GM19438 (cell line): ENCODE measurements at regions not wholly inside any gene's neighbourhood (a gene's known extent, or its start where the extent isn't known, plus 50 kb on each side); places are given as distances from the start of the nearest gene placed in this dataset.

Experiments used
- ATAC-seq: cut with Tn5 transposase; IDR thresholded peaks from one replicate; pipeline ENCODE4 v1.9.1; 2021; ENCODE audit warnings: low read depth; ENCODE audit not compliant: unreplicated experiment

- ATAC-seq = no peak
Measured at GRCh38 chr16:86710602-86710950, 132.2 kb downstream of the FOXL1 start.

- ATAC-seq = no peak
Measured at GRCh38 chr16:86712158-86713009, 134.0 kb downstream of the FOXL1 start.

- no peak for ATAC-seq
Measured at GRCh38 chr16:86713021-86713631, 134.8 kb downstream of the FOXL1 start.

GRCh38 chr16:86714166-86714565 is 135.8 kb downstream of the FOXL1 start:
- ATAC-seq = no peak

GRCh38 chr16:86716649-86717048 is 138.3 kb downstream of the FOXL1 start:
- no peak for ATAC-seq

GRCh38 chr16:86718118-86718517 is 139.8 kb downstream of the FOXL1 start:
- ATAC-seq = no peak

GRCh38 chr16:86722970-86723369 is 144.6 kb downstream of the FOXL1 start:
- ATAC-seq = no peak

GRCh38 chr16:86723689-86724088 is 145.3 kb downstream of the FOXL1 start:
- ATAC-seq = no peak

GRCh38 chr16:86725401-86725800 is 147.1 kb downstream of the FOXL1 start:
- no peak for ATAC-seq

- ATAC-seq = no peak
Measured at GRCh38 chr16:86726340-86726739, 148.0 kb downstream of the FOXL1 start.

- ATAC-seq = no peak
Measured at GRCh38 chr16:86727131-86727530, 148.8 kb downstream of the FOXL1 start.

GRCh38 chr16:86727632-86728031 is 149.3 kb downstream of the FOXL1 start:
- ATAC-seq = no peak

GRCh38 chr16:86729686-86730085 is 151.3 kb downstream of the FOXL1 start:
- no peak for ATAC-seq

- no peak for ATAC-seq
Measured at GRCh38 chr16:86730086-86730485, 151.7 kb downstream of the FOXL1 start.

- no peak for ATAC-seq
Measured at GRCh38 chr16:86730597-86730996, 152.2 kb downstream of the FOXL1 start.

GRCh38 chr16:86732621-86733295 is 154.4 kb downstream of the FOXL1 start:
- no peak for ATAC-seq

GRCh38 chr16:86733546-86734254 is 155.4 kb downstream of the FOXL1 start:
- no peak for ATAC-seq

GRCh38 chr16:86734543-86735460 is 156.5 kb downstream of the FOXL1 start:
- no peak for ATAC-seq

GRCh38 chr16:86735727-86736126 is 157.4 kb downstream of the FOXL1 start:
- ATAC-seq = no peak

- ATAC-seq = no peak
Measured at GRCh38 chr16:86736502-86736901, 158.2 kb downstream of the FOXL1 start.
